ENCODE measurements at regions not wholly inside any gene's neighbourhood (a gene's known extent, or its start where the extent isn't known, plus 50 kb on each side); places are given as distances from the start of the nearest gene placed in this dataset.

DNA sequence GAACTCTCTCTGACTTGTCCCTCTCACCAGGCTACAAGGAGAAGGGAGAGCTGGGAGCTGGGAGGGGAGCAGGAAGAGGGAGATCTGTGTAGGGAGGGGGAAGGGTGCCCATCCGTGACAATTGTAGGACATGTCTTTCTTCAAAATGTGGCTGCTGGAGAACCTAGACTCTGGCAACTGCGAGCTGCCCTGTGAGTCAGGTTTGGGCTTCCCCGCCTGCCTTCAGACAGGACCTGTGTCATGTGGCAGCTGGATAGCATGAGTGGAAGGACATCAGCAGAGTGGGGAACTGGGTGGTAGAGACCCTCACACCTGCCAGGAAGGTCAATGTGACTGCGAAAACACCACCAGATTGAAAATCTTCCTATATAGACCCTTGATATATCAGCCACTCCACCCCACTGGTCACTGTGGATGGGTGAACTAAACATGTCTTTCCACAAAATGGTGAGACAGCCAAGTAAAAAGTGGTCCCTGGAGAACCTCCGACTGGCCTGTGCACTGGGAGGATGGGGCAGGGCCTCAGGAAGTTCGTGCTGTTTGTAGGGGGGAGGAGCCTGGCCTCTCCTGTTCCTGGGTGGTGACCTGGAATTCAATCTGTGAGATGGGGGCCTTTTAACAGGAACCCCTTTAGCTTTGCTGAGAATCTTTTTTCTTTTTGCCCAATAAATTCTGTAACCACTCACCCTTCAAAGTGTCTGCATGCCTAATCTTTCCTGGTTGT, 62.2 kb upstream of the CAPRIN2 start:
- H4K8ac ChIP-seq (replicated peaks; ENCODE audit: insufficient read length, low read depth, low read length), result no peak overlapping the region
- no peaks in the 10 kb centered on the region for H3K79me2 ChIP-seq (ENCODE audit: insufficient read depth, low read length)
- H3K4ac ChIP-seq (ENCODE audit: low read depth, low read length), result no peak overlapping the region
- no peak overlapping the region for H2BK12ac ChIP-seq (ENCODE audit: insufficient read length, low read depth, low read length)
- Mint-ChIP-seq H3K4me1 (peaks cover 17 to 32% of the 10 kb centered on the region in 2 experiments), H3K27ac (no peak overlapping the region; a peak in 1 of 7 replicates), H3K27me3 (ENCODE audit: low read depth) (peaks cover 24% of the 10 kb centered on the region), H3K4me3 (no peak overlapping the region), H3K36me3 (ENCODE audit: insufficient read depth in 1 of 3, low read depth in 3 of 3) (no peaks in the 10 kb centered on the region), H3K9me3 (no peaks in the 10 kb centered on the region)
- peak; percentile 28 for DNase-seq
- no peak overlapping the region for H2BK120ac ChIP-seq (ENCODE audit: low read depth, low read length, poor library complexity, severe bottlenecking)
- H3K23me2 ChIP-seq (ENCODE audit: insufficient read length, low read depth, low read length, poor library complexity, severe bottlenecking), result no peaks in the 10 kb centered on the region
- no peak overlapping the region for H2AFZ ChIP-seq (ENCODE audit: low read length)
- H2BK5ac ChIP-seq (ENCODE audit: insufficient read length, low read length), result no peak overlapping the region
- H3K4me2 ChIP-seq (ENCODE audit: insufficient read depth, insufficient read length, low read length), result no peak overlapping the region
- no peaks in the 10 kb centered on the region for H4K20me1 ChIP-seq (ENCODE audit: control insufficient read depth, insufficient read depth, insufficient read length)
- no peak overlapping the region for H4K5ac ChIP-seq (ENCODE audit: insufficient read length, low read depth, low read length)
- H2BK20ac ChIP-seq (ENCODE audit: low read depth, low read length, poor library complexity, severe bottlenecking), result no peak overlapping the region
- H3K27ac ChIP-seq (ENCODE audit: insufficient read length, low read depth, low read length), result no peak overlapping the region
- H3K27me3 ChIP-seq (ENCODE audit: insufficient read depth, low read length), result no peaks in the 10 kb centered on the region
- no peak overlapping the region for H3T11ph ChIP-seq (ENCODE audit: low read length)
- H2BK15ac ChIP-seq (ENCODE audit: low read depth, low read length), result no peak overlapping the region
- H3K79me1 ChIP-seq (ENCODE audit: insufficient read depth, low read depth, low read length, poor library complexity, severe bottlenecking), result no peaks in the 10 kb centered on the region
- no peak overlapping the region for H3K56ac ChIP-seq (ENCODE audit: insufficient read length, low read depth, low read length)
- H3K9me3 ChIP-seq (ENCODE audit: control insufficient read depth, low read depth, low read length), result no peaks in the 10 kb centered on the region
- H3K18ac ChIP-seq (ENCODE audit: insufficient read length, low read depth, low read length), result no peak overlapping the region
- H3K9ac ChIP-seq (ENCODE audit: extremely low read depth, insufficient read length, low read length), result no peak overlapping the region
- no peak overlapping the region for H3K14ac ChIP-seq (ENCODE audit: insufficient read depth, low read length)
- WGBS (ENCODE audit: extremely low coverage, insufficient read length, low lambda C conversion rate), result no CpG with 5 or more reads among the region's 6 CpGs
- no peaks in the 10 kb centered on the region for H3K4me1 ChIP-seq (ENCODE audit: insufficient read depth, low read length)
- no peak overlapping the region for H4K91ac ChIP-seq (ENCODE audit: insufficient read length, low read depth, low read length)
- no peak overlapping the region for H2AK5ac ChIP-seq (ENCODE audit: insufficient read length, low read length)
- no peak overlapping the region for H3K23ac ChIP-seq (ENCODE audit: insufficient read length, low read depth, low read length)
- TF ChIP-seq CTCF (conservative IDR thresholded peaks at IDR 0.05), result no peak
